Fibroblast of mammary gland (primary cell): ENCODE measurements at regions not wholly inside any gene's neighbourhood (a gene's known extent, or its start where the extent isn't known, plus 50 kb on each side); places are given as distances from the start of the nearest gene placed in this dataset.

ENCODE experiments used
- DNase-seq: peaks from one replicate; pipeline ENCODE4 v3.0.0-alpha.2; 2010; ENCODE audit warnings: low read depth
- H3K4me3 ChIP-seq: 2 replicates; pipeline ENCODE4 v1.5.1; 2011; ENCODE audit warnings: low read depth, mild to moderate bottlenecking, low read length, moderate library complexity; ENCODE audit not compliant: control insufficient read depth
- CTCF ChIP-seq: conservative IDR thresholded peaks from 2 replicates; pipeline ENCODE4 v1.5.1; 2011; ENCODE audit warnings: low read depth, low read length, inconsistent platforms; ENCODE audit not compliant: control insufficient read depth, insufficient read depth

GRCh38 chr1:38246955-38247952, 200.7 kb upstream of the POU3F1 start:
- no peak for TF ChIP-seq CTCF
- peak; percentile 49 for DNase-seq
- H3K4me3 ChIP-seq: no peak overlapping the region

GRCh38 chr1:38244218-38244845, 197.7 kb upstream of the POU3F1 start:
- no peak for TF ChIP-seq CTCF
- no peak for DNase-seq
- no peak overlapping the region for H3K4me3 ChIP-seq

GRCh38 chr1:38243106-38243505, 196.5 kb upstream of the POU3F1 start:
- H3K4me3 ChIP-seq: no peak overlapping the region
- no peak for DNase-seq
- TF ChIP-seq CTCF: no peak

GRCh38 chr1:38242506-38242905, 195.9 kb upstream of the POU3F1 start:
- H3K4me3 ChIP-seq: no peak overlapping the region
- TF ChIP-seq CTCF: no peak
- no peak for DNase-seq

GRCh38 chr1:38241594-38242334, 195.2 kb upstream of the POU3F1 start:
- no peak for TF ChIP-seq CTCF
- DNase-seq: no peak
- H3K4me3 ChIP-seq: no peak overlapping the region

- no peak for DNase-seq
- TF ChIP-seq CTCF: no peak
- no peak overlapping the region for H3K4me3 ChIP-seq
Observed at GRCh38 chr1:38240618-38241017, 194.0 kb upstream of the POU3F1 start.
